SU-DHL-6 (cell line): ENCODE measurements at regions not wholly inside any gene's neighbourhood (a gene's known extent, or its start where the extent isn't known, plus 50 kb on each side); places are given as distances from the start of the nearest gene placed in this dataset.

Experiments
- EZH2phosphoT487 ChIP-seq: fragments of 200-600 bp; sonication (generic), shearing (Covaris generic); conservative IDR thresholded peaks from 2 replicates; pipeline ENCODE4 v1.6.1; 2018; ENCODE audit warnings: mild to moderate bottlenecking, antibody characterized with exemption, low read length, moderate library complexity, mixed read lengths
- TF ChIP-seq, protein P1 (sequence below): fragments of 200-600 bp; sonication (generic); IDR thresholded peaks from one replicate; pipeline ENCODE4 v1.5.1; 2017; ENCODE audit warnings: antibody characterized with exemption, mild to moderate bottlenecking, low read length, moderate library complexity; ENCODE audit not compliant: insufficient read depth, poor library complexity, severe bottlenecking

DNA sequence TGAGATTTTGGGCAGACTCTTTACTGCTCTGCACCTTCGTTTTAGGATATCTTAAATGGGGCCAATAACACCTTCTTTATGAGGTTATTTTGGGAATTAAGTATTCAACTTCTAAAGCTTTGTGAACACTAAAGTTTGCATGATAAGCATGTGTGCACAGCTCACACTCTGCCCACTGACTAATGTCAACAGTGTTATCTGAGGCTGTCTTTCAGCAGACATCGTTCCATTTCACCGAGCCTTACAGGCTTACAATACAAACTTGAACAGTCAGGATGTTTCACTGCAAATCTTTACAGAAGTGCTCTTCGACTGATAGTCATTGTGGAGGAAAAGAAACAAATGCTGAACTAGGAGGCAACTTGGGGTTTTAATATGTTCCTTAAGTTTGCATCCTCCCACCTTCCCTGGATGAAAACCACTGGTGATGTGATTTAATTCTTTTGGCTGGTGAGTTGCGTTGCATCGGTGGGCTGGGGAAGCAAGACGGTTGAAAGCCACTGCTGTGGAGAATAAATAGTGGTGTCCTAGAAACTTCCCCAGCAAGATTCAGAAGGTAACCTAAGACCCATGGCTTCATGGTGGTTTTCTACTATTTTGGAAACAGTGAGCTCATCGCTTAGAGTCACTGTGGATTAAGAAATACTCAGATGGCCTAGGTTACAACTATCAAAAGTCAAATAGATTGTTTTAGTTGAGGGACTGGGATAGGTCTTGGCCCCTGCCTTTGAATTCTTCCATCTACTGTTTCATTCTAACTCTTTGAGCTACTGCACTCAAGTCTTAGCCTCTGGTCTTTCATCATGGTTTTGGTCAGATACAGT lies 167.2 kb upstream of the MAP3K7 start:
- TF ChIP-seq, protein P1, sequence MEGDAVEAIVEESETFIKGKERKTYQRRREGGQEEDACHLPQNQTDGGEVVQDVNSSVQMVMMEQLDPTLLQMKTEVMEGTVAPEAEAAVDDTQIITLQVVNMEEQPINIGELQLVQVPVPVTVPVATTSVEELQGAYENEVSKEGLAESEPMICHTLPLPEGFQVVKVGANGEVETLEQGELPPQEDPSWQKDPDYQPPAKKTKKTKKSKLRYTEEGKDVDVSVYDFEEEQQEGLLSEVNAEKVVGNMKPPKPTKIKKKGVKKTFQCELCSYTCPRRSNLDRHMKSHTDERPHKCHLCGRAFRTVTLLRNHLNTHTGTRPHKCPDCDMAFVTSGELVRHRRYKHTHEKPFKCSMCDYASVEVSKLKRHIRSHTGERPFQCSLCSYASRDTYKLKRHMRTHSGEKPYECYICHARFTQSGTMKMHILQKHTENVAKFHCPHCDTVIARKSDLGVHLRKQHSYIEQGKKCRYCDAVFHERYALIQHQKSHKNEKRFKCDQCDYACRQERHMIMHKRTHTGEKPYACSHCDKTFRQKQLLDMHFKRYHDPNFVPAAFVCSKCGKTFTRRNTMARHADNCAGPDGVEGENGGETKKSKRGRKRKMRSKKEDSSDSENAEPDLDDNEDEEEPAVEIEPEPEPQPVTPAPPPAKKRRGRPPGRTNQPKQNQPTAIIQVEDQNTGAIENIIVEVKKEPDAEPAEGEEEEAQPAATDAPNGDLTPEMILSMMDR, result no peak
- TF ChIP-seq EZH2phosphoT487, result no peak
